ENCODE measurements at regions not wholly inside any gene's neighbourhood (a gene's known extent, or its start where the extent isn't known, plus 50 kb on each side); places are given as distances from the start of the nearest gene placed in this dataset.
"Not testable (repeated sequence)": the region's sequence is repeated elsewhere in the genome, so short reads cannot be mapped to it uniquely, and the experiment has no call there.

DNA sequence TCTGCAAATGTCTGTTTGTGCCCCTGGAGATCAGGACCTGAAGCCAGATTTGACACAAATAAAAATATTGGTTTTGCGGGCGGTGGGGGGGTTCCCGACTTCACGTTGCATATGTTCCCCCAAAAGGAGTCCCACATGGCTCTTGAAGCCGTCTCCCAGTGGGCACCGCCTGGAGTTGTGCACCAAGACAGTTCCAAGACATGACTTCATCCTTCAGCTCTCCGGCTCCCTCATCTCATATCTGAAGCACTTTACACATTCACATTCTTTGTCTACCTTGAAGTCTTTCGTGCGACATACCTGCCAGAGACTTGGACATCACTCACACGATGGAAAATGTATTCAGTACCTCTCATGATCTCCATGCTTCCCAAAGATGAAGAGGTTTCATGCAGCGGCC is 362.8 kb upstream of the FOXK1 start:
- Histone ChIP-seq H3K4me3 (ENCODE audit: low read length) (no peak overlapping the region), H3K9ac (ENCODE audit: low read length) (no peak overlapping the region), H3K27ac (ENCODE audit: low read depth, low read length) (no peak overlapping the region), H3K4me1 (ENCODE audit: control insufficient read depth, insufficient read depth, low read length) (no peaks in the 10 kb centered on the region), H3K36me3 (ENCODE audit: control insufficient read depth, insufficient read depth, low read length) (no peaks in the 10 kb centered on the region), H3K27me3 (ENCODE audit: control insufficient read depth, insufficient read depth, low read length) (no peaks in the 10 kb centered on the region)

DNA sequence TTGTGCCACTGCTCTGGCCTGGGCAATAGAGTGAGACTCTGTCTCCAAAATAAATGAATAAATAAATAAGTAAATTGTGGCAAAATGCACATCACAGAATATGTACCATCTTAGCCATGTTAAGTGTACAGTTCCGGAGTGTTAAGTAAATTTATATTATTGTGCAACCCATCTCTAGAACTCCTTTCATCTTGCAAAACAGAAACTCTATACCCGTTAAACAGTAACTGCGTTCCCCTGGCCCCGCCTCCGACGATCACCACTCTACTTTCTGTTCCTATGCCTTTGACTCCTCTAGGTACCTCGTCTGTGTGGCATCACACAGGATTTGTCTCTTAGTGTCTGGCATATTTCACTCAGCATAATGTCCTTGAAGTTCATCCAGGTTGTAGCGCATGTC is 356.4 kb upstream of the FOXK1 start:
- Histone ChIP-seq H3K9ac (ENCODE audit: low read length) (no peak overlapping the region), H3K27ac (ENCODE audit: low read depth, low read length) (no peak overlapping the region), H3K36me3 (ENCODE audit: control insufficient read depth, insufficient read depth, low read length) (no peaks in the 10 kb centered on the region), H3K4me3 (ENCODE audit: low read length) (no peak overlapping the region), H3K4me1 (ENCODE audit: control insufficient read depth, insufficient read depth, low read length) (no peaks in the 10 kb centered on the region), H3K27me3 (ENCODE audit: control insufficient read depth, insufficient read depth, low read length) (no peaks in the 10 kb centered on the region)

- Histone ChIP-seq H3K9ac (ENCODE audit: low read length) (no peak overlapping the region), H3K36me3 (ENCODE audit: control insufficient read depth, insufficient read depth, low read length) (no peaks in the 10 kb centered on the region), H3K27me3 (ENCODE audit: control insufficient read depth, insufficient read depth, low read length) (no peaks in the 10 kb centered on the region), H3K27ac (ENCODE audit: low read depth, low read length) (no peak overlapping the region), H3K4me1 (ENCODE audit: control insufficient read depth, insufficient read depth, low read length) (no peaks in the 10 kb centered on the region), H3K4me3 (ENCODE audit: low read length) (no peak overlapping the region)
Measured at GRCh38 chr7:4331711-4332110, 350.4 kb upstream of the FOXK1 start.

GRCh38 chr7:4338556-4338955 is 343.5 kb upstream of the FOXK1 start:
- Histone ChIP-seq H3K9ac (ENCODE audit: low read length) (no peak overlapping the region), H3K4me1 (ENCODE audit: control insufficient read depth, insufficient read depth, low read length) (no peaks in the 10 kb centered on the region), H3K4me3 (ENCODE audit: low read length) (no peak overlapping the region), H3K27ac (ENCODE audit: low read depth, low read length) (no peak overlapping the region), H3K36me3 (ENCODE audit: control insufficient read depth, insufficient read depth, low read length) (no peaks in the 10 kb centered on the region), H3K27me3 (ENCODE audit: control insufficient read depth, insufficient read depth, low read length) (no peaks in the 10 kb centered on the region)

DNA sequence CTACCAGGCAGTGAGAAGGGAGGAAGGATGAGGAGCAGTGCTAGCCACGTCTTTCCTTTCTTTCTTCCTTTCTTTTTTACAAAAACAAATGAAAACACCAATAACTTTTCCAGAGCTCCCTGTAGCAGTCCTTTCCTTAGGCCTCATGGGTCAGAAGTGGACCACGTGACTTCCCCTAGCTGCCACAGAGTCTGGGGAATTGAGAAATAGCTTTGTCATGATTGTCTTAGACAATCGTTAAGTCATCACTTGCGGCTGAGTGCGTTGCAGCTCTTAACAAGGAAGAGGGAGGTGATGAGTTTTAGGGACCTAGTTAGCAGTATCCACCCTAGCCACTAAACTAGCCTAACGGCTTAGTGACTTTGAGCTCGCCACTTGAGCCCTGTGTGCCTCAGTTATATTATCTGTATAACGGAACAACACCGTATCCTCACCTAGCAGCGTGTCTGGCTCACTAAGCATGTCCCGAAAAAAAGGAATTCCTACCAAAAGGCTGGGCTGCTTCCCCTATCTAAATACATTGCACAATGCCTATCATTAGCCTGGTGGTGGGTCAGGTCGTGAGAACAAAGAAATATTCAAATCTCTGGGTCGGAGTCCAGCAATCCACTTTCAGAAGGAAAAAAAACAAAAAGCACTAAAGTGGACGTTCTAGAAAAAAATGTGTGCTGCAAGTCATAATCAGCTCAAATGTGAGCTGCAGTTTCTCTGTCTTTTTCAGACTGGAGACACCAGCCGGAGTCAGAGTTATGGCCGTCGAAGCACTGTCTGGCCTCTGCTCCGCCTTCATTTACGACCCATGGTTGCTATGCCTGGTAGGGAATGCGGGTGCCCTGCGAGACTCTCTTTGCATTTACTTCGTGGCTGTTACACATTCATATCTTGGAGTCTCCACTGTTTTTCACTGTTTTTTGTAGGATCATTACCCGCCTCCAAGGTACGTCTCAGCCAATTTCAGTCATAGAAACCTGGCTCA is 338.5 kb upstream of the FOXK1 start:
- no peaks in the 10 kb centered on the region for H3K4me1 ChIP-seq (ENCODE audit: control insufficient read depth, insufficient read depth, low read length)
- no peaks in the 10 kb centered on the region for H3K36me3 ChIP-seq (ENCODE audit: control insufficient read depth, insufficient read depth, low read length)
- no peaks in the 10 kb centered on the region for H3K27me3 ChIP-seq (ENCODE audit: control insufficient read depth, insufficient read depth, low read length)
- H3K9ac ChIP-seq (ENCODE audit: low read length): no peak overlapping the region
- H3K27ac ChIP-seq (ENCODE audit: low read depth, low read length): no peak overlapping the region
- no peak overlapping the region for H3K4me3 ChIP-seq (ENCODE audit: low read length)

DNA sequence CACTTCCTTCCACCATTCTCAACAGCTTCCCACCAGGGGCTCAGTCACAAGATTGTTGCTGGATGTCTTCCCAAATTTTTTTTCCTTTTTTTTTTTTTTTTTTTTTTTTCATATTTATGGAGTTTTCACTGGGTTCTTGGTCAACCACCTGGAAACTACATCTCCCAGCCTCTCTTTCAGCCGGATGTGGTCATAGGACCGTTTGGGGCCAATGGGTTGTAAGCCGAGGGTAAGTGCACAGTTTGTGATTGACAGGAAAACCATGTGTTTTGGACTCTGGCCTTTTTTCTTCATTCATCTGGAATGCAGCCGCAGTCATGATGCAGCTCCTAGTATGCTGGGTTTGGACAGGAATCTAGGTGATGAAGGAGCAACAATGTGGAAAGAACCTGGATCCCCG is 337.1 kb upstream of the FOXK1 start:
- Histone ChIP-seq H3K27me3 (ENCODE audit: control insufficient read depth, insufficient read depth, low read length) (no peaks in the 10 kb centered on the region), H3K27ac (ENCODE audit: low read depth, low read length) (no peak overlapping the region), H3K9ac (ENCODE audit: low read length) (no peak overlapping the region), H3K36me3 (ENCODE audit: control insufficient read depth, insufficient read depth, low read length) (no peaks in the 10 kb centered on the region), H3K4me1 (ENCODE audit: control insufficient read depth, insufficient read depth, low read length) (no peaks in the 10 kb centered on the region), H3K4me3 (ENCODE audit: low read length) (no peak overlapping the region)

- Histone ChIP-seq H3K27ac (ENCODE audit: low read depth, low read length) (no peak overlapping the region), H3K4me1 (ENCODE audit: control insufficient read depth, insufficient read depth, low read length) (no peaks in the 10 kb centered on the region), H3K9ac (ENCODE audit: low read length) (no peak overlapping the region), H3K4me3 (ENCODE audit: low read length) (no peak overlapping the region), H3K36me3 (ENCODE audit: control insufficient read depth, insufficient read depth, low read length) (no peaks in the 10 kb centered on the region), H3K27me3 (ENCODE audit: control insufficient read depth, insufficient read depth, low read length) (no peaks in the 10 kb centered on the region)
Measured at GRCh38 chr7:4352069-4352468, 330.0 kb upstream of the FOXK1 start.

DNA sequence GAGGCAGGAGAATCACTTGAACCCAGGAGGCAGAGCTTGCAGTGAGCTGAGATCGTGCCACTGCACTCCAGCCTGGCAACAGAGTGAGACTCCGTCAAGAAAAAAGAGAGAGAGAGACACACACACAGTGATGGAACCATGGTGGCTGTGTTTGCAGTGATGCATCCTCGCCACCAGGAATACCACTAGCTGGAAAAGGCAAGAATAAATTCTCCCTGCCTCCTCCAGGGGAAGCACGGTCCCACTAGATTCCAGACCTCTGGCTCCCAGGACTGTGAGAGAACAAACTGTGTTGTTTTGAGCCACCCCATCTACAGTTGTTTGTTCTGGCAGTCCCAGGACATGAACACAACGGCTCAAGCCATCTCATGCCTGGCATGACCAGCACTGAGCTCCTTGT is 320.3 kb upstream of the FOXK1 start:
- H3K4me3 ChIP-seq (ENCODE audit: low read length): no peak overlapping the region
- H3K36me3 ChIP-seq (ENCODE audit: control insufficient read depth, insufficient read depth, low read length): no peaks in the 10 kb centered on the region
- no peak overlapping the region for H3K27ac ChIP-seq (ENCODE audit: low read depth, low read length)
- no peaks in the 10 kb centered on the region for H3K4me1 ChIP-seq (ENCODE audit: control insufficient read depth, insufficient read depth, low read length)
- H3K27me3 ChIP-seq (ENCODE audit: control insufficient read depth, insufficient read depth, low read length): no peaks in the 10 kb centered on the region
- H3K9ac ChIP-seq (ENCODE audit: low read length): no peak overlapping the region

- H3K9ac ChIP-seq (ENCODE audit: low read length): no peak overlapping the region
- no peaks in the 10 kb centered on the region for H3K27me3 ChIP-seq (ENCODE audit: control insufficient read depth, insufficient read depth, low read length)
- H3K4me1 ChIP-seq (ENCODE audit: control insufficient read depth, insufficient read depth, low read length): no peaks in the 10 kb centered on the region
- no peaks in the 10 kb centered on the region for H3K36me3 ChIP-seq (ENCODE audit: control insufficient read depth, insufficient read depth, low read length)
- H3K4me3 ChIP-seq (ENCODE audit: low read length): no peak overlapping the region
- H3K27ac ChIP-seq (ENCODE audit: low read depth, low read length): no peak overlapping the region
Measured at GRCh38 chr7:4383584-4383983, 298.5 kb upstream of the FOXK1 start.

DNA sequence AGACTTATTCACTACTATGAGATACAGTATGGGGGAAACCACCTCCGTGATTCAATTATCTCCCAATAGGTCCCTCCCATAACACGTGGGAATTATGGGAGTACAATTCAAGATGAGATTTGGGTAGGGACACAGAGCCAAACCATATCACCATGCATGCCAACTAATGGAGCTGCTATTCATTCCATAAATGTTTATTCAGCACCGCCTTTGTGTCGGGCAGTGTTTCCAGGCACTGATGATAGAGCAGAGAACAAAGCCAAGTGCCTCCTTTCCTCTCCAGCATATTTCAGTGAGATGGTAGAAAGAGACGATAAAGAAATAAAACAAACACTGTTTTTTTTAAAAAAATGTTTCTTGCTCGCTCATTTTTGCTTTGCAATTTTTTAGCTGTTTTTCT is 295.9 kb upstream of the FOXK1 start:
- H3K4me1 ChIP-seq (ENCODE audit: control insufficient read depth, insufficient read depth, low read length): no peaks in the 10 kb centered on the region
- no peak overlapping the region for H3K4me3 ChIP-seq (ENCODE audit: low read length)
- no peaks in the 10 kb centered on the region for H3K27me3 ChIP-seq (ENCODE audit: control insufficient read depth, insufficient read depth, low read length)
- no peak overlapping the region for H3K27ac ChIP-seq (ENCODE audit: low read depth, low read length)
- no peak overlapping the region for H3K9ac ChIP-seq (ENCODE audit: low read length)
- H3K36me3 ChIP-seq (ENCODE audit: control insufficient read depth, insufficient read depth, low read length): no peaks in the 10 kb centered on the region

- not testable (repeated sequence) for H3K36me3 ChIP-seq (ENCODE audit: control insufficient read depth, insufficient read depth, low read length); H3K27me3 ChIP-seq (ENCODE audit: control insufficient read depth, insufficient read depth, low read length); H3K27ac ChIP-seq (ENCODE audit: low read depth, low read length); H3K9ac ChIP-seq (ENCODE audit: low read length); H3K4me1 ChIP-seq (ENCODE audit: control insufficient read depth, insufficient read depth, low read length); H3K4me3 ChIP-seq (ENCODE audit: low read length)
Measured at GRCh38 chr7:4391103-4391502, 291.0 kb upstream of the FOXK1 start.

DNA sequence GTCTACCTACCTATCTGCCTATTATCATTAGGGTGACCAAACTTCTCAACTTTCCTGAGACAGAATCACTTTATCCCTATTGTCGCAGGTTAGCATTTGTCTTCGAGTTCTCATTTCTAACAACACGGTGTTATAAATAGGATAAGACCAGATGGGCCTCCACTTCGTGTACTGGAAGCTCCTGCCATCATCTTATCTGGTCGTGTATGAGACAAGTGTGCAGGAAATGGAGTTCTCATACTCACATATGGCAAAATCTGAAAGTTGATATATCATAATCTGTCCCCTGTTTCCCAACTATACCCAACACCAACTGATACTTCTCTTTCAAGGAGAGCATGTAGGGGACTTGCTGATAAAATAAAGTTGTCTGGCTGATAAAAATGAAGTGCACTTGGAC is 287.4 kb upstream of the FOXK1 start:
- Histone ChIP-seq H3K36me3 (ENCODE audit: control insufficient read depth, insufficient read depth, low read length) (no peaks in the 10 kb centered on the region), H3K27ac (ENCODE audit: low read depth, low read length) (no peak overlapping the region), H3K4me1 (ENCODE audit: control insufficient read depth, insufficient read depth, low read length) (no peaks in the 10 kb centered on the region), H3K9ac (ENCODE audit: low read length) (no peak overlapping the region), H3K27me3 (ENCODE audit: control insufficient read depth, insufficient read depth, low read length) (no peaks in the 10 kb centered on the region), H3K4me3 (ENCODE audit: low read length) (no peak overlapping the region)

GRCh38 chr7:4399121-4399520 is 283.0 kb upstream of the FOXK1 start:
- H3K27ac ChIP-seq (ENCODE audit: low read depth, low read length): no peak overlapping the region
- no peaks in the 10 kb centered on the region for H3K27me3 ChIP-seq (ENCODE audit: control insufficient read depth, insufficient read depth, low read length)
- no peak overlapping the region for H3K4me3 ChIP-seq (ENCODE audit: low read length)
- no peaks in the 10 kb centered on the region for H3K36me3 ChIP-seq (ENCODE audit: control insufficient read depth, insufficient read depth, low read length)
- H3K9ac ChIP-seq (ENCODE audit: low read length): no peak overlapping the region
- H3K4me1 ChIP-seq (ENCODE audit: control insufficient read depth, insufficient read depth, low read length): no peaks in the 10 kb centered on the region
